NCI-H2081 (cell line): ENCODE measurements at regions not wholly inside any gene's neighbourhood (a gene's known extent, or its start where the extent isn't known, plus 50 kb on each side); places are given as distances from the start of the nearest gene placed in this dataset.

Experiments
- DNase-seq, 2 experiments: peaks; one replicate each; lab custom pipeline; 2025; lab: John Stamatoyannopoulos, UW

GRCh38 chr3:156760333-156760732 lies 65.8 kb upstream of the LEKR1 start:
- DNase-seq: no peak

GRCh38 chr3:156761007-156761406 lies 65.1 kb upstream of the LEKR1 start:
- DNase-seq: peak in 1 of 2 experiments; percentile 66

- no peak for DNase-seq
Observed at GRCh38 chr3:156761713-156762451, 64.3 kb upstream of the LEKR1 start.

- DNase-seq: no peak
Observed at GRCh38 chr3:156762631-156763185, 63.4 kb upstream of the LEKR1 start.

GRCh38 chr3:156763386-156763785 lies 62.8 kb upstream of the LEKR1 start:
- DNase-seq: no peak

GRCh38 chr3:156763931-156764720 lies 62.0 kb upstream of the LEKR1 start:
- DNase-seq: no peak

- DNase-seq: no peak
Observed at GRCh38 chr3:156764751-156765150, 61.4 kb upstream of the LEKR1 start.

- DNase-seq: no peak
Observed at GRCh38 chr3:156768390-156768789, 57.8 kb upstream of the LEKR1 start.

GRCh38 chr3:156769721-156770654 lies 56.2 kb upstream of the LEKR1 start:
- no peak for DNase-seq

- no peak for DNase-seq
Observed at GRCh38 chr3:156770699-156771414, 55.3 kb upstream of the LEKR1 start.

GRCh38 chr3:156772588-156773206 lies 53.5 kb upstream of the LEKR1 start:
- no peak for DNase-seq

- no peak for DNase-seq
Observed at GRCh38 chr3:156776031-156776430, 50.1 kb upstream of the LEKR1 start.
